ENCODE measurements at regions not wholly inside any gene's neighbourhood (a gene's known extent, or its start where the extent isn't known, plus 50 kb on each side); places are given as distances from the start of the nearest gene placed in this dataset.
"Not testable (repeated sequence)": the region's sequence is repeated elsewhere in the genome, so short reads cannot be mapped to it uniquely, and the experiment has no call there.

- DNase-seq = no peak
Observed at GRCh38 chr14:40219032-40219431, 786.8 kb upstream of the FBXO33 start.

GRCh38 chr14:40218282-40218941 lies 786.2 kb upstream of the FBXO33 start:
- DNase-seq = peak in 1 of 2 experiments; percentile 21

DNA sequence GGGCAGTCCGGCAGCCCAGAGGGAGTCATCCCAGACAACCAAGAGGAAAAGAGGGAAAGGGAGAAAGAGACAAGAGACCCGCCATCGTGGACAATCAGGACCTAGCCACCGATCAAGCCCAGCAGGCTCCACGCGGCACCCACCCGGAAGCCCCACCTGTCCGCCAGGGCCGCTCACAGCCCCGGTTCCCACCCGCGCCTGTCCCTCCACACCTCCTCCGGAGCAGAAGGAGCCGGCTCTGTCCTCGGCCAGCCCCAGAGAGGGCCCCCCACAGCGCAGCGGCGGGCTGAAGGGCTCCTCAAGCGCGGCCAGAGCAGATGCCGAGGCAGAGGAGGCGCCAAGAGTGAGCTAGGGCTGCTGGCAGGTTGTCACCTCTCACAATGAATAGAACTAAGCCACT lies 784.7 kb upstream of the FBXO33 start:
- DNase-seq = no peak

DNA sequence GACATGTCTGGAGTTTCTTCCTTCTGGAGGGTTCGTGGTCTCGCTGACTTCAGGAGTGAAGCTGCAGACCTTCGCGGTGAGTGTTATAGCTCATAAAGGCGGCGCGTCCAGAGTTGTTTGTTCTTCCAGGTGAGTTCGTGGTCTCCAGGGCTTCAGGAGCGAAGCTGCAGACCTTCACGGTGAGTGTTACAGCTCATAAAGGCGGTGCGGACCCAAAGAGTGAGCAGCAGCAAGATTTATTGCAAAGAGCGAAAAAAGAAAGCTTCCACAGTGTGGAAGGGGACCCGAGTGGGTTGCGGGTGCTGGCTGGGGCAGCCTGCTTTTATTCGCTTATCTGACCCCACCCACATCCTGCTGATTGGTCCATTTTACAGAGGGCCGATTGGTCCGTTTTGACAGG lies 784.2 kb upstream of the FBXO33 start:
- not testable (repeated sequence) for DNase-seq

- no peak for DNase-seq
Observed at GRCh38 chr14:40213701-40214100, 781.5 kb upstream of the FBXO33 start.

DNA sequence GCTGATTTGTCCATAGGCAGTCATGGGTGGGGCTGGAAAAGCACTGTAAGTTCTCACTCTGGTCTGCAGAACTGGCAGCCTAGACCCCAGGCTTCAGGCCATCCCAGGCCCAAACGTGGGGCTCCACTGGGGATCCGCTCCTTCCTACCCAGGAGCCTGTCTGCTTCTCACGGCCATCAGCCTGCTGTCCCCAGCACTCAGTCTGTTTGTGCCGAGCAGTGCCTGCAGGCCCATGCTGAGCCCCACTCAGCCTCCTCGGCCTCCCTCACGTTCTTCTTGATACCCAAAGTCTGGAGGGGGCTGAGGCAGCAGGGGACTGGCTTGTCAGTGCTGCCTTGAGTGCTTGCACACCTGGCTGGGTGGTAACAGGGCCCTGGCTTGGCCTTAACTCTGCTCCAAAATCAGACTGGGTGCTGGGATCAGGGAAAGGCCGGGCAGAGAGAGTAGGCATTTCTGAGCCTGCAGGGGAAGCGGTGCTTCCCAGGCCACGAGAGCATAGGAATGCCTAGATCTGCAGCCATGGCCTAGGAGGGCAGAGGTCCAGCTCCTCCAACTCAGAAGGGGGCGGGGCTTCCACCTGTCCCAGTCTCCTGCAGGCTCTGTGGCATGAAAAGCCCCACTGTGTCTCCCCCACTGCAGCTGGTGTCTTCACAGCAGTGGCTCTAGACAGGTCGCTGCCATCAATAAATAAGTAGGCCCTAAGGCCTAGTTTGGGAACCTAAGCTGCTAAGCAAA lies 772.4 kb upstream of the FBXO33 start:
- no peak for DNase-seq

DNA sequence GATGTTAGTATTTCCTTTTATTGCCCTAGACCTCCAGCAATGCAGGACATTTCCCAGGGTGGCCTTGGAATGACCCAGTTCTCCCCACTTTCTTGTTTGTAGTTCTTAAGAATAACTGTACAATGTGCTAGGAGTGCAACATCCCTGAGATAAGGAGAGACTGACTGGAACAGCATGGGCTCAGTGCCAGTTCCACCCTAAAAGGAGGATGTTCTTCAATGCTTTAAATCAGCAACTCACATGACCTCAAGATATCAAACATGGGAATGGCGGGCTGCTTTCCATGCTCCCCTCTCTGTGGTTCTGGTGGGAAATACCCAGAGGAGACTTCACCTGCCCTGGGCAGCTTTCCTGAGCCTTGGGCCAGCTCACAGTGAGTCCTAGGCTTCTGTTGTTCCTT lies 766.9 kb upstream of the FBXO33 start:
- DNase-seq = no peak

- no peak for DNase-seq
Observed at GRCh38 chr14:40197344-40197743, 765.1 kb upstream of the FBXO33 start.

- no peak for DNase-seq
Observed at GRCh38 chr14:40188006-40188405, 755.8 kb upstream of the FBXO33 start.

- DNase-seq = no peak
Observed at GRCh38 chr14:40164083-40164482, 731.9 kb upstream of the FBXO33 start.

GRCh38 chr14:40139657-40140056 lies 707.4 kb upstream of the FBXO33 start:
- DNase-seq = no peak

DNA sequence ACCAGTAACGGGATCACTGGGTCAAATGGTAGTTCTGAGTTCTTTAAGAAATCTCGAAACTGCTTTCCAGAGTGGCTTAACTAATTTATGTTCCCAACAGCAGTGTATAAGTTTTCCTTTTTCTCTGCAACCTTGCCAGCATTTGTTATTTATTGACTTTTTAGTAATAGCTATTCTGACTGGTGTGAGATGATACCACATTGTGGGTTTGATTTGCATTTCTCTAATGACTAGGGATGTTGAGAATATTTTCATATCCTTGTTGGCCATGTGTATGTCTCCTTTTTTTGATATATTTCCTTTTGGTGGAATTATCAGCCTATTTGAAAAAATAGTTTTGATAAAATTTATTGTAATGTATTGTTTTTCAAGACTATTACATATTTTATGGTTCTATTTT lies 701.2 kb upstream of the FBXO33 start:
- DNase-seq = no peak

- DNase-seq = no peak
Observed at GRCh38 chr14:40129159-40129558, 696.9 kb upstream of the FBXO33 start.

- no peak for DNase-seq
Observed at GRCh38 chr14:40123816-40124215, 691.6 kb upstream of the FBXO33 start.

GRCh38 chr14:40122968-40123648 lies 690.9 kb upstream of the FBXO33 start:
- DNase-seq = no peak

DNA sequence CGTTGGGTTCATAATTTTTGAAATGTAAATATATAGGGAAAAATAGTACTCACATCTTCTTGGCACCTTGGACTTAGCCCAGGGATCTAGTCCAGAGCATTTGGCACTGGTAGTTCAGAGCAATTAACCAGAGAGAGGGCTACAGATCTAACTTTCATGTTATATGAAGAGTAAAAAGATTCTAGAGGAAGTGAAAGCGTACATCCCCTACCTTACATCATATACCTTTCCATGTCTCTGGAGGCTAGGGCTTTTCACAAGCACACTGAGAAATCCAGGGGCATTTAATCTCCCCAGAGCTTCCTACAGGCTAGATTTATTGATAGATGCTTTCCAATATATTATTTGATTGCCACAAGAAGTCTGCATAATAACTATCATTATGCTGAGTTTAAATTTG lies 687.5 kb upstream of the FBXO33 start:
- DNase-seq = no peak

DNA sequence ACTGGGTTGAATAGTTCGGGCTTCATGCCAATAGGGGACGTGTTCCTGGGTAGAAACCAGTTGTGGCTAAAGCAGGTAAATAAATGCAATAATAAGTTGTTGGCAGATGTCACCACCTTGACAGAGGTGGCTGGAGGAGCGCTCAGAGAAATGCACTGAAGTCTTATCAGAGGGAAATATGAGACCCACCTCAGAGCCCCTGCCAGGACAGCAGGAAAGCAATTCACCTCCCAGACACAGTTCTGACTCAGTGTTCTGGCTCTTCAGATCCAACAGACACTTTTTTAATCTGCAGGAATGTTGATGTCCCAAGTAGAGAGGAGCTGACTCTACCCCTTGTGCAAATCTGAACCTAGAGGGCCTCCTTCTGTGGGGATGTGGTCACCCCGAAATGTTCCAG lies 687.1 kb upstream of the FBXO33 start:
- no peak for DNase-seq

DNA sequence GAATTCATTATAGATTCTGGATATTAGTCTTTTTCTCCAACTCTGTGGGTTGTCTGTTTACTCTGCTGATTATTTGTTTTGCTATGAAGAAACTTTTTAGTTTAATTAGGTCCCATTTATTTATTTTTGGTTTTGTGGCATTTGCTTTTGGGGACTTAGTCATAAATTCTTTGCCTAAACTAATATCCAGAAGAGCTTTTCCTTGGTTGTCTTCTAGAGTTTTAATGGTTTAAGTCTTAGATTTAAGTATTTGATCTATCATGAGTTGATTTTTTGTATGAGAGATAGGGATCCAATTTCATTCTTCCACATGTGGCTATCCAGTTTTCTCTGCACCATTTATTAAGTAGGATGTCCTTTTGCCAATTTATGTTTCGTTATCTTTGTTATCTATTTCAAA lies 683.4 kb upstream of the FBXO33 start:
- no peak for DNase-seq

- DNase-seq = no peak
Observed at GRCh38 chr14:40113671-40114070, 681.4 kb upstream of the FBXO33 start.

- no peak for DNase-seq
Observed at GRCh38 chr14:40100544-40101196, 668.4 kb upstream of the FBXO33 start.

DNA sequence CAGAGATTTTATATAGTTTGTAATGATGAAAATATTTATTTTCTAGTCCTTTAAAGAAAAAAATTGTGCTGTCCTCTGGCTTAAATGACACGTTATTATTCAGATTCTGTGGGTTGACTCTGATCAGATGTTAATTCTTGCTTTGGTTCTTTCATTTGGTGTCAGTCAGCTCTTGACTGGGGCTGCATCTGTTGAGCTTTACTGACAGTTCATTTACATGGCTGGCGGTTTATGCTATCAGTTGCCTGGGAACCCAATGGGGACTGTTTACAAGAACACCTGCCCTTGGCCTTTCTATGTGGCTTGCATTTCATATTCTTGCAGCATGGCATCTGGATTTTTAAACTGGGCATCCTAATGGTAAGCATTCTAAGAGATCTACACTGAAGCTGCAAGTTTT lies 667.1 kb upstream of the FBXO33 start:
- DNase-seq = no peak

DNA sequence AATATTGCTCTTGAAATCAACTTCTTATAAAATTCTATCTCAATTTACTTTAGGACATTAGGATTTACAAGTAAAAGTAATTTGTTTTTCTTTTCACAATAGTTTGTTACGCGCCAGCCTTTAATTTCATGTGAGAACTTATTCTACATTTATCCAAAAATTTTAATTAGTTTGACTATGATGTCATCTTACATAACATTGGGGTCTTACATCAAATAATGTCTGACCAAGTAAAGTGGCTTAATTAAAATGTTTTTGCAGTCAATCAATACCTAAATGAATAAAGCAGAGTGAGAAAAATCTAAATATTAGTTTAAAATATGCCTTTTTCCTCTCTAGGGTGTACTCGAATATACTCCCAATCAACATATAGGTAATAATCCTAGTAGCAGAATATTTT lies 666.2 kb upstream of the FBXO33 start:
- no peak for DNase-seq

DNA sequence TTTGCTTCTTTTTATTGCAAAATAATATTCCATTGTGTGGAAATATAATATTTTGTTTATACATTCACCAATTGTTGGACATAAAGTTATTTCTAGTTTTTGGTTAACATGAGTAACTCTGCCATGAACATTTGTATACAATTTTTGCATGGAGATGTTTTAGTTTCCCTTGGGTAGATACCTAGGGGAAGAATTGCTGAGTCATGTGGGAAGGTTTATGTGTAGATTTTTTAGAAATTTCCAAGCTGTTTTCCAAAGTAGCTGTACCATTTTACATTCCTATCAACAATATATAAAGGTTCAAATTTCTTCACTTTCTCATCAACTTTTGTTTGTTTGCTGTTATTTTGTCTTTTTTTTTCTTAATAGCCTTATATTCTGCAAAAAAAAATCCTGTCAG lies 664.7 kb upstream of the FBXO33 start:
- no peak for DNase-seq

GRCh38 chr14:40093800-40094199 lies 661.6 kb upstream of the FBXO33 start:
- no peak for DNase-seq

Data from SHP77 (cell line).